ENCODE measurements at regions not wholly inside any gene's neighbourhood (a gene's known extent, or its start where the extent isn't known, plus 50 kb on each side); places are given as distances from the start of the nearest gene placed in this dataset.

GRCh38 chr2:239882781-239883180 lies 142.4 kb downstream of the NDUFA10 start (continued):
- TF ChIP-seq USF1 (IDR thresholded peaks at IDR 0.05; ENCODE audit: borderline replicate concordance, extremely low read length, insufficient read depth, low read depth, low read length), result no peak
- TF ChIP-seq RUNX3 (IDR thresholded peaks at IDR 0.05; ENCODE audit: low read length), result no peak

- no peak overlapping the region for H3K27ac ChIP-seq (ENCODE audit: control insufficient read depth, insufficient read depth)
- TF ChIP-seq SREBF2 (IDR thresholded peaks at IDR 0.05; ENCODE audit: low read length) (no peak), CEBPZ (IDR thresholded peaks at IDR 0.05; ENCODE audit: low read depth, low read length) (no peak), RAD21 (IDR thresholded peaks at IDR 0.05; ENCODE audit: insufficient read depth, low read depth, low read length) (peak; percentile 48), SMC3 (IDR thresholded peaks at IDR 0.05; ENCODE audit: borderline replicate concordance, low read length) (peak; percentile 60), CTCF (IDR thresholded peaks at IDR 0.05 in 2 of 3, conservative IDR thresholded peaks at IDR 0.05 in 1 of 3; ENCODE audit: control insufficient read depth in 2 of 3, extremely low read depth in 1 of 3, insufficient read depth in 1 of 3, low read depth in 3 of 3, low read length in 3 of 3) (peak; percentile 48 to 59 (median 58); a peak in 5 of 6 replicates), ZNF687 (IDR thresholded peaks at IDR 0.05) (no peak)
Measured at GRCh38 chr2:239882331-239882732, 142.8 kb downstream of the NDUFA10 start.

More at GRCh38 chr2:239882331-239882732, 142.8 kb downstream of the NDUFA10 start:
- intact Hi-C loops (cut with micrococcal nuclease; ENCODE audit: unreplicated experiment) (loop anchor here (5.0 kb wide), 1 partner anchor 845 kb away; no protein-coding TSS in a partner anchor), in situ Hi-C loops (cut with MboI) (loop anchor here (10.0 kb wide), 1 partner anchor 848 kb away; no protein-coding TSS in a partner anchor)
- SMC1A ChIA-PET (ENCODE audit: uncharacterized antibody, unreplicated experiment), result interaction anchor here (0.6 kb wide), 1 partner anchor 252 kb away, joined by 3 read pairs; no protein-coding TSS in a partner anchor
- RAD21 ChIA-PET (ENCODE audit: unreplicated experiment), result no interaction called here
- Histone ChIP-seq H2AFZ (ENCODE audit: control insufficient read depth, low read depth, low read length) (no peak overlapping the region), H3K27me3 (replicated peaks in 1 of 2; ENCODE audit: control insufficient read depth in 2 of 2, insufficient read depth in 2 of 2, low read length in 1 of 2) (no peaks in the 10 kb centered on the region; a peak in 1 of 4 replicates), H3K9ac (ENCODE audit: control insufficient read depth, insufficient read depth, low read length) (no peak overlapping the region), H3K79me2 (ENCODE audit: control insufficient read depth, insufficient read depth, low read length) (no peaks in the 10 kb centered on the region), H3K4me2 (ENCODE audit: control insufficient read depth, insufficient read depth) (no peak overlapping the region), H3K36me3 (ENCODE audit: control insufficient read depth in 2 of 2, insufficient read depth in 2 of 2, low read length in 1 of 2) (no peaks in the 10 kb centered on the region), H3K4me1 (ENCODE audit: control insufficient read depth, insufficient read depth, low read length) (no peaks in the 10 kb centered on the region), H3K4me3 (no peak overlapping the region), H4K20me1 (ENCODE audit: control insufficient read depth, insufficient read depth) (no peaks in the 10 kb centered on the region), H3K9me3 (replicated peaks; ENCODE audit: control insufficient read depth, insufficient read depth, low read length) (peaks cover 6% of the 10 kb centered on the region; the same call in 2 of the 3 replicates)
- peak; percentile 47 for FAIRE-seq
- ATAC-seq, result peak; percentile 68; the same call in 2 of the 3 replicates
- no TSS peak for BruUV-seq (replicated peaks)
- POLR2A ChIA-PET, result no interaction called here
- CTCF ChIA-PET, result no interaction called here
- WGBS (ENCODE audit: insufficient coverage, insufficient replicate concordance, low lambda C conversion rate, missing lambda C conversion rate), result 2% methylated on average over 5 of the region's 5 CpGs
- DNase-seq (ENCODE audit: low read depth, low spot score), result no peak

All from GM12878 (cell line).